ENCODE measurements at regions not wholly inside any gene's neighbourhood (a gene's known extent, or its start where the extent isn't known, plus 50 kb on each side); places are given as distances from the start of the nearest gene placed in this dataset.

DNA sequence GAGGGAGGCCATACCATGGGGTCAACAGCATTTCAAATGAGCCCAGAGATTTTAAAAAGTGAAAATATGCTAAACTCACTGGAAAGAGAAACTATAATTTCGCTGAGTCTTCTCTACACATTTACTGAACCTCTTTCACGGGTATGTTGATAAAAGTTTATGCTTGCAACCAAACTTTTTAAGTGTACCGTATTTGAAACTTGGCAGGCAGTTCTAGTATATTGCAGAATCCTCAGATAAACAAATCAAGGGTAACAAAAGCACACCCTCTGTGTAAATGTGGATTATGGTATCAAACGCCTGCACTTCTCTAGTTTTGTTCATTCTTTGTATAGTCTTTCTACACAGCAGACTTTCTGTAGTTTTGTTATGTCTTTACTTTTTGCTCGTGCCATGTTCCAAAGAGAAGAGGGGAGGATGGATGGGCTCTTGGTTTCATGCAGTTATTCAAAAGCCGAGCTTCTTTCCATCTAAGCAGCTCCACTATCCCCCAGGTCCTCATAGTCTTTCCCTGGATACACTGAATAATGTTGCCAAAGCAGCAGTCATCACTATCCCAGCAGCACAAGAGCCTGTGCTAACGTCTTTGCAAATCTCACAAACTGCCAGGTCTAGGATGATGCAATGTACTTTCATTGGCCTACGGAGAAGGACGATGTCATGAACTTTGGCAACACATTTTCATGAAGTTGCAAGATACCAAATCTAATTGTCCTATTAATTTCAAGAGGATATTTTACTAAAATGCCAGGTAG, 131.2 kb downstream of the MPP7 start:
- Histone ChIP-seq H3K27ac (no peak overlapping the region), H3K27me3 (replicated peaks) (no peaks in the 10 kb centered on the region), H3K36me3 (replicated peaks) (no peaks in the 10 kb centered on the region), H3K4me3 (ENCODE audit: low read depth, low read length) (no peak overlapping the region)
- DNase-seq: no peak
- TF ChIP-seq, protein P1, sequence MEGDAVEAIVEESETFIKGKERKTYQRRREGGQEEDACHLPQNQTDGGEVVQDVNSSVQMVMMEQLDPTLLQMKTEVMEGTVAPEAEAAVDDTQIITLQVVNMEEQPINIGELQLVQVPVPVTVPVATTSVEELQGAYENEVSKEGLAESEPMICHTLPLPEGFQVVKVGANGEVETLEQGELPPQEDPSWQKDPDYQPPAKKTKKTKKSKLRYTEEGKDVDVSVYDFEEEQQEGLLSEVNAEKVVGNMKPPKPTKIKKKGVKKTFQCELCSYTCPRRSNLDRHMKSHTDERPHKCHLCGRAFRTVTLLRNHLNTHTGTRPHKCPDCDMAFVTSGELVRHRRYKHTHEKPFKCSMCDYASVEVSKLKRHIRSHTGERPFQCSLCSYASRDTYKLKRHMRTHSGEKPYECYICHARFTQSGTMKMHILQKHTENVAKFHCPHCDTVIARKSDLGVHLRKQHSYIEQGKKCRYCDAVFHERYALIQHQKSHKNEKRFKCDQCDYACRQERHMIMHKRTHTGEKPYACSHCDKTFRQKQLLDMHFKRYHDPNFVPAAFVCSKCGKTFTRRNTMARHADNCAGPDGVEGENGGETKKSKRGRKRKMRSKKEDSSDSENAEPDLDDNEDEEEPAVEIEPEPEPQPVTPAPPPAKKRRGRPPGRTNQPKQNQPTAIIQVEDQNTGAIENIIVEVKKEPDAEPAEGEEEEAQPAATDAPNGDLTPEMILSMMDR (IDR thresholded peaks at IDR 0.05; ENCODE audit: low read depth, low read length, missing control alignments): no peak
- in situ Hi-C loops (cut with HindIII; ENCODE audit: low pct_ligation_motif_present, low sequenced_read_pairs): no loop called here

DNA sequence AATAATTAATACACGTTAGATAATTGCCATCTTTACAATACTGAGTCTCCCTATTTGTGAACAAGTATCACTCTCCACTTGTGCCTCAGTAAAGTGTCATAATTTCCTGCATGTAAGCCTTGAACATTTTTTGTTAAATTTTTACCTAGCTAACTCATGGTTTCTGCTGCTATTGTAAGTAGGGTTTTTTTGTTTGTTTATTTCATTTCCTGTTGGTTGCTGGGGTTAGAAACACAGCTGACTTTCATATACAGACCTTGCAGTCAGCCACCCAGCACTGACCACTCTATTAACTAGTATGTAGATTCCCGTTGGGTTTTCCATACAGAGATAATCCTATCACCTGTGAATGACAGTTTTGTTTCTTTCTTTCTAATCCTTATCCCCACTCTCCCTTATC, 133.3 kb downstream of the MPP7 start:
- Histone ChIP-seq H3K27me3 (replicated peaks) (no peaks in the 10 kb centered on the region), H3K27ac (no peak overlapping the region), H3K4me3 (ENCODE audit: low read depth, low read length) (no peak overlapping the region), H3K36me3 (replicated peaks) (no peaks in the 10 kb centered on the region)
- no peak for DNase-seq
- in situ Hi-C loops (cut with HindIII; ENCODE audit: low pct_ligation_motif_present, low sequenced_read_pairs): no loop called here
- TF ChIP-seq, protein P1 (IDR thresholded peaks at IDR 0.05; ENCODE audit: low read depth, low read length, missing control alignments): no peak

DNA sequence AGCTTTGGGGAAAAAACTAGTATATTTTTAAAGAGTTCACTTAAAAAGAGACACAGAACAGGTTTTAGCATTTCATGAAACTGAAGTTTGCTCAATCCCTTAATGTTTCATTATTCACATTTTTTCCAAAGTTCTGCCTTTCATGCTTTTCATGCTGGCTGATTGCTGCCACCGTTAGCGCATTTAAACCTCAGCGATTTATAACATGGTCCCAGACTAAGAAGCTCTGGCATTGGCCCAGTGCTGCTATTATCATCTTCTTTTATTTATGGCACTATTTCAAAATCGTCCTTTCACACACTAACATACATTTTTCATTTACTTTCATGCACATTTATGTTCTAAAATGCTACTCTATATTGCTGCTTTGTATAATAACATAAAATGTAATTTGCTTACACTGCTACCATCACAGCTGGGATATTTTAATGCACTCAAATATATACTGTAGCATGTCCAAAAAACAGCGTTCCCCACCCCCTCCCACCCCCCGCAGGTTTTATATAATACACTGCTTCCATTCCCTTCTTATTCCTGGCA, 141.9 kb downstream of the MPP7 start:
- H3K36me3 ChIP-seq (replicated peaks): no peaks in the 10 kb centered on the region
- no peak overlapping the region for H3K27ac ChIP-seq
- H3K4me3 ChIP-seq (ENCODE audit: low read depth, low read length): no peak overlapping the region
- in situ Hi-C loops (cut with HindIII; ENCODE audit: low pct_ligation_motif_present, low sequenced_read_pairs): no loop called here
- TF ChIP-seq, protein P1 (IDR thresholded peaks at IDR 0.05; ENCODE audit: low read depth, low read length, missing control alignments): no peak
- no peak for DNase-seq
- H3K27me3 ChIP-seq (replicated peaks): no peaks in the 10 kb centered on the region

DNA sequence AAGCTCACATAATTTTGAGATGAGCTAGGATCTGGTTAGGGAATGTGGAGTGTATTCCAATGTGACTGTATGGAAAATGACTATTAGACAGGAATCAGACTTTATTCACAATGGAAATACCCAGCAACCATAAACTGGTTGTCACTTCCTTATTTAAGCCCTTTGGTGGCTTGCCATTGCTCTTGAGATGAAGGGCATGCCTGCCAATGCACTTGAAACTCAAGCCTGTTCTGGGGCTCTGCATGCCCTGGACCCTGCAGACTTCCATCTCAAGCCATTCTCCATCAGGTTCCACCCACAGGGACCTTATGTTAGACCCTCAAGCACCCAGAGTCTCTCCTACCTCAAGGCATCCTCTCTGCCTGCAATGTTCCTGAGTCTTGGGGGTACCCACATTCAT, 145.5 kb downstream of the MPP7 start:
- in situ Hi-C loops (cut with HindIII; ENCODE audit: low pct_ligation_motif_present, low sequenced_read_pairs): no loop called here
- no peak for DNase-seq
- TF ChIP-seq, protein P1 (IDR thresholded peaks at IDR 0.05; ENCODE audit: low read depth, low read length, missing control alignments): no peak
- H3K27me3 ChIP-seq (replicated peaks): no peaks in the 10 kb centered on the region
- no peaks in the 10 kb centered on the region for H3K36me3 ChIP-seq (replicated peaks)
- no peak overlapping the region for H3K27ac ChIP-seq
- no peak overlapping the region for H3K4me3 ChIP-seq (ENCODE audit: low read depth, low read length)

DNA sequence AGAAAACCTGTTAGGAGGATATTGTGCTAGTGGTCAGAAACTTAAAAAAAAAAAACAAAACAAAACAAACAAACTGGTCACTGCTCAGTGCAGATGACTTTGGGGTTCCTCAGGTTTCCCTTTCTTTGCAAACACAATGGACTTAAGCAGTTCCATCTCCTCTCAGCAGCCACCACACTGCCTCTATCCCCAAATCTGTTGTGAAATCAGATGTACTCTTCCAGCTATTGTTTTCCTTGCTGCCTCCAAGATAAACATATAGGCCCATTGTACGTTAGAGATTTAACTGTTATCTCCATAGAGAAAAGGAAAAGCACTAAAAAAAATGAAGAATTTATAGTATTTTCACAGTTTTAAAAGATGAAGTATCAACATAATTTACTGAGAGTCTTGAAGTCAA, 147.1 kb downstream of the MPP7 start:
- in situ Hi-C loops (cut with HindIII; ENCODE audit: low pct_ligation_motif_present, low sequenced_read_pairs): no loop called here
- TF ChIP-seq, protein P1 (IDR thresholded peaks at IDR 0.05; ENCODE audit: low read depth, low read length, missing control alignments): no peak
- H3K36me3 ChIP-seq (replicated peaks): no peaks in the 10 kb centered on the region
- no peaks in the 10 kb centered on the region for H3K27me3 ChIP-seq (replicated peaks)
- no peak overlapping the region for H3K27ac ChIP-seq
- no peak overlapping the region for H3K4me3 ChIP-seq (ENCODE audit: low read depth, low read length)
- no peak for DNase-seq

DNA sequence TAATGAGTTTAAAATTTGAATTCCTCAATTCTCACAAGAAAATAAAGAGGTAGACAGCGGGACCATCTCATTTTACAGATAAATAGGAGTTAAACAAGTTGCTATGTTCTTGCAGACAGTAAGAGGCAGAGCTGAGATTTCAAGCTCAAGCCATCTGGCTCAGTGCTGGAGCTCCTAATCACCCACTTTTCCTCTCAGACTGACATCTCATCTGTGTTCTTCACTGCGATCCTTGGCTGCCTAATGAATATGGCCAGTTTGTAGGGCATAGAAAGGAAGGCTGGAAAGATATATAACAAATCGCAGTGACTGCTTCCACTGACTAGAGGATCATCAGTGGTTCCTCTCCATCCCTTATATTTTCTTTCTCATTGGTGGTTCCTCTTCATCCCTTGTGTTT, 151.2 kb downstream of the MPP7 start:
- Histone ChIP-seq H3K27me3 (replicated peaks) (no peaks in the 10 kb centered on the region), H3K27ac (no peak overlapping the region), H3K36me3 (replicated peaks) (no peaks in the 10 kb centered on the region), H3K4me3 (ENCODE audit: low read depth, low read length) (no peak overlapping the region)
- in situ Hi-C loops (cut with HindIII; ENCODE audit: low pct_ligation_motif_present, low sequenced_read_pairs): no loop called here
- no peak for DNase-seq
- TF ChIP-seq, protein P1 (IDR thresholded peaks at IDR 0.05; ENCODE audit: low read depth, low read length, missing control alignments): no peak
